GM21737 (cell line): ENCODE measurements at regions not wholly inside any gene's neighbourhood (a gene's known extent, or its start where the extent isn't known, plus 50 kb on each side); places are given as distances from the start of the nearest gene placed in this dataset.

ENCODE experiments used
- ATAC-seq: cut with Tn5 transposase; IDR thresholded peaks from one replicate; pipeline ENCODE4 v1.9.1; 2021; ENCODE audit warnings: mild to moderate bottlenecking, moderate library complexity; ENCODE audit not compliant: unreplicated experiment

DNA sequence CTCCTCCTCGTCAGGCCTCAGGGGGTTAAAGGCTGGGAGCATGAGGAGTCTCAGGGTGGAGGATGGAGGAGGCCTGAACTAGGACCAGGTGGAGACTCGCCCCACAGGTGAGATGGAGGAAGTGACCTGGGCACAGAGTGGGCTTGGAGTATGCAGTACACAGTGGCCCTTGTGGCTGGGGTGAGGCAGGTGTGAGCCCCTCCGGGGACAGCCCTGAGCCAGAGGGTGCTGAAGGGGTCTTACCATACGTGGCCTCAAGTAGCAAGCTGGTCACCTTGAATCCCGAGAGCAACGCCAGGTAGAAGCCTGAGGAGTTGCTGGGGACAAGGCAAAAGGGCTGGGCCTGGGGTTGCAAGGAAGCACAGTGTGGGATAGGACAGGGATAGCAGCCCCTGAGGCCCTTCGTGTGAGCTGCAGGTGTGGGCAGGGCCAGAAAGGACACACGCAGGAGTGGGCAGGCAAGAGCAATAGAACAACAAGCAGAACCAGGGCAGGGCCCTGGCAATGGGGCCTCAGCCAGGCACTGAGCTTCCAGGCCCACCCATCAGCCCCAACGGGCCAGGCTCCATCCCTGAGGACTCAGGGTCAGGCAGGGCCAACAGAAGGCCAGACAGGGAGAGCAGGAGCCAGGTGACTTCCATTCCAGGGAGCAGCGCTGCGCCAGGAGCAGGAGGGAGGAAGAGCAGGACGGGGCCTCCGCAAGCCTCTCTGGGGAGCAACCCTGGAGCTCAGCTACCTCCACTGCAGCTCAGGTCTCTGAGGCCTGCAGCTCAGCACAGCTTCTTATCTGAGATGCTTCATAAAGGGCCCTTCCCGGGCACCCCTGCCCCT lies 64.2 kb upstream of the TNRC6C start:
- no peak for ATAC-seq

- no peak for ATAC-seq
These were observed 60.7 kb upstream of the TNRC6C start for GRCh38 chr17:77897741-77898301.

DNA sequence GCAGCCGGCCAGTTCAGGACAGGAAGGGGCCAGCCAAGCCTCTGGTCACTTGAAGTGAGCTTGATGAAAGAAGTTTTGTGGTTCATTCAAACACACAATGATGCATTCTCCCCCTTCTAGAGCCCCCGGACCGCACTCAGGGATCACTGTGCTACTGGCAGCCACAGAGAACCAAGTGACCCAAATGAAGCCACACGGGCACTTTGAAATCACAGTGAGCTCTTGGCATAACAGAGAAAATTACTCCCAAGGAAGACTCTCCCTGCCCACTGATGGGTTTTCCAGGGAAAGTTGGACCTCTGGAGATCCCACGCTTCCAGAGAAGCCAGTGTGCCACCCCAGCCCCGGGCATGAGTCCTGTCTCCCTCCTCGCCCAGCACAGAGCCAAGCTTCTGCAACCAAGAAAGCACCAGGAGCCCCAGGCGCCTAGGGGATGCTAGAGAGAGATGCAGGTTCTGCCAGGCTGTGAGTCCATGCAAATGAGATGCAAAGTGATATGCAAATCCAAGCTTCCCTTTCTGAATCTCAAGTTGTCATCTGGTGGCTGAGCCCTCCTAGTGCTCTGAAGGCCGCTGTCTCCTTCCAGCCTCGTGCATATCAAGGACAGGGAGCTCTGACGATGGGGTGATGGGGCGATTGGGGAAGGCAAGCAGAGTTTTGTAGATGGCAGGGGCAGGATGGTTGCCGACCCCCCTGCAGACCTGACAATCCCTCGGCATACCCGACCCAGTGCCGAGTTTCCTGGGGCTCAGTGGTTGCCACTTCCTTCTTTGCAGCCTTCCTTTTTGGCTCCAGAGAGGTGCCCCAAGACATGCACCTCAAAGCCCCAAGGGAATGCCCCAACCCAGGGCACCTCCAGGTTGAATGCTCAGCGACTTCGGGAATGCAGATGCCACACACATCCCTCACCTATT lies 59.7 kb upstream of the TNRC6C start:
- no peak for ATAC-seq

- ATAC-seq, result no peak
These were observed 59.0 kb upstream of the TNRC6C start for GRCh38 chr17:77899498-77899897.

- ATAC-seq, result no peak
These were observed 57.0 kb upstream of the TNRC6C start for GRCh38 chr17:77901481-77901880.

DNA sequence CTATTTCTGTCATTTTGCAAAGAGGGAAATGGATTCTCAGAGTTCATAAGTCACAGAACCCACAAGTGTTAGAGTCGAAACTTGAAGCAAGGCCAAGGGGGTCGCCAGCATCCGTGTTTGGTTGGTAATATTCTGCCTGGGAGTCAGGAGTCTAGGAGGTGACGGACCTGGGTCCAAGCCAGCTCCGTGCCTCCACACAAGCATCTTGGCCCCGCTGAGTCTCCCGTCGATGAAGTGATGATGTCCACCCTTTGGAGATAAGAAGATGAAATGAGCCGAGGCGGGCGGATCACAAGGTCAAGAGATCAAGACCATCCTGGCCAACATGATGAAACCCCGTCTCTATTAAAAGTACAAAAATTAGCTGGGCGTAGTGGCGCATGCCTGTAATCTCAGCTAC lies 53.2 kb upstream of the TNRC6C start:
- no peak for ATAC-seq

GRCh38 chr17:77905766-77906165 lies 52.7 kb upstream of the TNRC6C start:
- no peak for ATAC-seq

GRCh38 chr17:77906377-77906871 lies 52.1 kb upstream of the TNRC6C start:
- no peak for ATAC-seq

- no peak for ATAC-seq
These were observed 50.7 kb upstream of the TNRC6C start for GRCh38 chr17:77907497-77908461.

DNA sequence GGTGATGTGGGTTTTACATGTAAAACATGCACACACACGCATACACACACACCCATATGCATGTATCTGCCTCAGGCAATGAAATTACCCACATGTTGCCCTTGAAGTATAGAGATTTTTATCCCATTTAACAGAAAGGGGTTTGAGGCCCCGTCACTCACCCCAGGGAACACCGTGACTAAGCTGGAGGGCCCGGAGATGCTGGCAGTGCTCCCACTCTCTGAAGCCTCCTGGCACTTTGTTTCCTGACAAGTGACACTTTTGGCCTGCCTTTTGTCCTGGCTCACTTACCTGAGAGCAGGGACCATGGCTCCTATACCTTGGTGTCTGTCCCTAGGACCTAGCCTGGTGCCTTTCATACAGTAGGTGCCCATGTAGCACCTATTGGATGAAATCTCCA lies 50.0 kb upstream of the TNRC6C start:
- ATAC-seq, result no peak
